HL-60 (cell line): ENCODE measurements at regions not wholly inside any gene's neighbourhood (a gene's known extent, or its start where the extent isn't known, plus 50 kb on each side); places are given as distances from the start of the nearest gene placed in this dataset.

ENCODE experiments used
- DNase-seq, 2 experiments: peaks; one replicate each; pipeline ENCODE4 v3.0.0-alpha.2; 2010 to 2020; ENCODE audit warnings: low read depth in 1 of 2, low spot score in 1 of 2
- H3K27ac ChIP-seq: fragments of 250-450 bp; sonication (Bioruptor Pico); replicated peaks from 2 replicates; pipeline ENCODE4 v1.5.1; 2020; ENCODE audit warnings: mild to moderate bottlenecking, moderate library complexity
- H3K27me3 ChIP-seq: fragments of 250-450 bp; sonication (Bioruptor Pico); 2 replicates; pipeline ENCODE4 v1.5.1; 2021; ENCODE audit warnings: mild to moderate bottlenecking, moderate library complexity; ENCODE audit not compliant: insufficient read depth, poor library complexity, severe bottlenecking
- H3K4me3 ChIP-seq: replicated peaks from 2 replicates; pipeline ENCODE4 v1.5.1; 2011; ENCODE audit warnings: mild to moderate bottlenecking, control low read depth, low read length; ENCODE audit not compliant: insufficient read depth
- GABPA ChIP-seq: IDR thresholded peaks from 2 replicates; pipeline ENCODE4 v1.6.1; 2012; ENCODE audit warnings: low read depth
- POLR2AphosphoS5 ChIP-seq: IDR thresholded peaks from 2 replicates; pipeline ENCODE4 v1.6.1; 2012; ENCODE audit warnings: low read depth
- SPI1 ChIP-seq: IDR thresholded peaks from 2 replicates; pipeline ENCODE4 v1.6.1; 2012; ENCODE audit warnings: low read depth, mild to moderate bottlenecking, borderline replicate concordance
- TF ChIP-seq, protein P1 (sequence below): IDR thresholded peaks from one replicate; pipeline ENCODE4 v1.5.1; 2011; ENCODE audit warnings: low read length, control low read depth, inconsistent platforms; ENCODE audit not compliant: insufficient read depth
- TF ChIP-seq, protein P2 (sequence below): IDR thresholded peaks from 2 replicates; pipeline ENCODE4 v1.6.1; 2012; ENCODE audit warnings: low read depth; ENCODE audit not compliant: insufficient replicate concordance

DNA sequence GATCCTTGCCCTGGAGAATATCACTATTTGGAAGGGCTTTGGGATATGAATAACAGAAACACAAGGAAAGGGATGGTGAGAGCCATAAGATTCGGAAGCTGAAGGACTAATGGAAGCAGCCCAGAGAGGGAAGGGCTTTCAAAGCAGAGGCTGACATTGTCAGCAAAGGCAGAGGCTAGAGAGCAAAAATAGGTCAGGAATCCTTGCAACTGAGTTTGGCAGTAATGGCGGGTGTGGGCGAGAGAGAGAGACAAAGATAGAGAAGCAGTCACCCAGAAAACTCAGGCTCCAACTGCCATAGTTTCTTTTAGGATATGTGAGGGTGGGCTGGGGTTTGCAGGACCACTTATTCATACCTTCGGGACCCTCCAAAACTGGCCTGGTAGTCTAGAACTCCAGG lies 248.6 kb downstream of the OPA1 start:
- Histone ChIP-seq H3K4me3 (no peak overlapping the region), H3K27me3 (no peaks in the 10 kb centered on the region), H3K27ac (no peak overlapping the region)
- DNase-seq, result no peak
- TF ChIP-seq GABPA (no peak), POLR2AphosphoS5 (no peak), SPI1 (no peak)
- TF ChIP-seq, protein P1, sequence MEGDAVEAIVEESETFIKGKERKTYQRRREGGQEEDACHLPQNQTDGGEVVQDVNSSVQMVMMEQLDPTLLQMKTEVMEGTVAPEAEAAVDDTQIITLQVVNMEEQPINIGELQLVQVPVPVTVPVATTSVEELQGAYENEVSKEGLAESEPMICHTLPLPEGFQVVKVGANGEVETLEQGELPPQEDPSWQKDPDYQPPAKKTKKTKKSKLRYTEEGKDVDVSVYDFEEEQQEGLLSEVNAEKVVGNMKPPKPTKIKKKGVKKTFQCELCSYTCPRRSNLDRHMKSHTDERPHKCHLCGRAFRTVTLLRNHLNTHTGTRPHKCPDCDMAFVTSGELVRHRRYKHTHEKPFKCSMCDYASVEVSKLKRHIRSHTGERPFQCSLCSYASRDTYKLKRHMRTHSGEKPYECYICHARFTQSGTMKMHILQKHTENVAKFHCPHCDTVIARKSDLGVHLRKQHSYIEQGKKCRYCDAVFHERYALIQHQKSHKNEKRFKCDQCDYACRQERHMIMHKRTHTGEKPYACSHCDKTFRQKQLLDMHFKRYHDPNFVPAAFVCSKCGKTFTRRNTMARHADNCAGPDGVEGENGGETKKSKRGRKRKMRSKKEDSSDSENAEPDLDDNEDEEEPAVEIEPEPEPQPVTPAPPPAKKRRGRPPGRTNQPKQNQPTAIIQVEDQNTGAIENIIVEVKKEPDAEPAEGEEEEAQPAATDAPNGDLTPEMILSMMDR, result no peak
- TF ChIP-seq, protein P2, sequence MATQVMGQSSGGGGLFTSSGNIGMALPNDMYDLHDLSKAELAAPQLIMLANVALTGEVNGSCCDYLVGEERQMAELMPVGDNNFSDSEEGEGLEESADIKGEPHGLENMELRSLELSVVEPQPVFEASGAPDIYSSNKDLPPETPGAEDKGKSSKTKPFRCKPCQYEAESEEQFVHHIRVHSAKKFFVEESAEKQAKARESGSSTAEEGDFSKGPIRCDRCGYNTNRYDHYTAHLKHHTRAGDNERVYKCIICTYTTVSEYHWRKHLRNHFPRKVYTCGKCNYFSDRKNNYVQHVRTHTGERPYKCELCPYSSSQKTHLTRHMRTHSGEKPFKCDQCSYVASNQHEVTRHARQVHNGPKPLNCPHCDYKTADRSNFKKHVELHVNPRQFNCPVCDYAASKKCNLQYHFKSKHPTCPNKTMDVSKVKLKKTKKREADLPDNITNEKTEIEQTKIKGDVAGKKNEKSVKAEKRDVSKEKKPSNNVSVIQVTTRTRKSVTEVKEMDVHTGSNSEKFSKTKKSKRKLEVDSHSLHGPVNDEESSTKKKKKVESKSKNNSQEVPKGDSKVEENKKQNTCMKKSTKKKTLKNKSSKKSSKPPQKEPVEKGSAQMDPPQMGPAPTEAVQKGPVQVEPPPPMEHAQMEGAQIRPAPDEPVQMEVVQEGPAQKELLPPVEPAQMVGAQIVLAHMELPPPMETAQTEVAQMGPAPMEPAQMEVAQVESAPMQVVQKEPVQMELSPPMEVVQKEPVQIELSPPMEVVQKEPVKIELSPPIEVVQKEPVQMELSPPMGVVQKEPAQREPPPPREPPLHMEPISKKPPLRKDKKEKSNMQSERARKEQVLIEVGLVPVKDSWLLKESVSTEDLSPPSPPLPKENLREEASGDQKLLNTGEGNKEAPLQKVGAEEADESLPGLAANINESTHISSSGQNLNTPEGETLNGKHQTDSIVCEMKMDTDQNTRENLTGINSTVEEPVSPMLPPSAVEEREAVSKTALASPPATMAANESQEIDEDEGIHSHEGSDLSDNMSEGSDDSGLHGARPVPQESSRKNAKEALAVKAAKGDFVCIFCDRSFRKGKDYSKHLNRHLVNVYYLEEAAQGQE, result no peak

DNA sequence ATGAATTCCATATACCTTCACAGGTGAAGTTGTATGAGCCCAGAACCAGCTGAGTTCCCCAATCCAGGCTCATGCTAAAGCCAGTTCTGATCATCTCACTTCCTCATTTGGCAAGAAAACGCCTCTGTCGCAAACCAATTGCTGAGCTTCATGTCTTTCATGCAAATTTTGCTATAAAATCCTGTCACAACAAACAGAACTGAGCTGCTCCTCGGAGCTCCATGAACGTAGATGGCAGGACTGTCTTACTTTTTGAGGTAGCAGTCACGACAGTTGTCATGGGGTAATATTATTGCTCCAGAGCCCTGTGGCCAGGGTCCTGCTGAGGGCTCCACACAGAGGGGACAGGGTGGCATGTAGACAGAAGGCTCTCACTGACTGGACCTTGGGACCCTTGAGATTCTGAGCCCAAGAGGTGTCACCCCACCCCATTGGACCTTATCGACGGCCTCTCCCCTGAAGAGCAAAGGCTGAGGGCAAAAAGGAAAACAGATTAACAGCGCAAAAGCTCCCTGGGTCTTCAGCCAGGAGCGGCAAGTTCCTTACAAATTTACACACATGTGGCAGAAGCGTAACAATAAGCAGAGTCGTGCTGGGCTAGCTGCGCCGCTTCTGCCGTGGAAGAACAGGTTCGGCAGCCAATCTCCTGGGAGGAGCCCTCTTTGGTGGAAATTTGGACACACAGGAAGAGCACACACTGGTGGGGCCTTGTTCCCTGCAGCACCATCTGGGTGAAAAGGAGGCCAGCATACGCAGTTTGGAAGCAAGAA lies 249.2 kb downstream of the OPA1 start:
- Histone ChIP-seq H3K27ac (peak overlapping the region; percentile 10; the same call in 1 of the 2 replicates), H3K4me3 (no peak overlapping the region), H3K27me3 (no peaks in the 10 kb centered on the region)
- peak; percentile 100 for TF ChIP-seq SPI1
- TF ChIP-seq GABPA, result no peak
- DNase-seq, result peak; percentile 47 to 92

DNA sequence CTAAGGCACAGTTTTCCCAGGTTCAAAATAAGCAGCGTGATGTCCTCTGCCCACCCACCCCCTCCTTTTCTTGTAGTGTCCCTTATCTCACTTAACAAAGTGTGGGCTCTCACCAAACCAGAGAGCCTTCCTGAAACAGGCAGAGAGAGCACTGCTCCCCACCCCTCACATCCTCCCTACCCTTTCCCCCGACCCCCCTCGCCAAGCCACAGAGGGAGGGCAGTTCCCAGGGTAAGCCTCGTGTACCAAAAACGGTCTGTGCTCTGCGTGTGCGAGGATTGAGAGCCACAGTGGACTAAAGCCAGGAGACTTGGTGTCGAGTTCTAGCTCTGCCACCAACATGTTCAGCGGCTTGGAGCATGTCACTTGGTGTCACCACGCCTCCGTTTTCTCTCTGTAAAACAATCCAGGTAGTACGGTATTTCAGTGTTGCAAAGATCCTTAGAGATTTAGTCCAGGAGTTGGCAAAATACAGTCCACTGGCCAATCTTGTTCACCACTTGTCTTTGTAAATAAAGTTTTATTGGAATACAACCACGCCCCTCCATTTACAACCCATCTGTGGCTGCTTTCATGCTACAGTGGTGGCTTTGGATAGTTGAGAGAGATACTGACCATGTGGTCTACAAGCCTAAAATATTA lies 249.9 kb downstream of the OPA1 start:
- H3K27me3 ChIP-seq, result no peaks in the 10 kb centered on the region

More for the DNA sequence above, 249.9 kb downstream of the OPA1 start:
- TF ChIP-seq, protein P1, result no peak
- no peak for TF ChIP-seq GABPA
- TF ChIP-seq SPI1, result no peak
- no peak for TF ChIP-seq POLR2AphosphoS5
- TF ChIP-seq, protein P2, result no peak
- H3K4me3 ChIP-seq, result no peak overlapping the region
- DNase-seq, result no peak
- no peak overlapping the region for H3K27ac ChIP-seq
